Astrocyte of the hippocampus (primary cell): ENCODE measurements at regions not wholly inside any gene's neighbourhood (a gene's known extent, or its start where the extent isn't known, plus 50 kb on each side); places are given as distances from the start of the nearest gene placed in this dataset.

Experiments used
- DNase-seq: peaks from one replicate; pipeline ENCODE4 v3.0.0; 2011; ENCODE audit warnings: low read depth, low spot score

DNA sequence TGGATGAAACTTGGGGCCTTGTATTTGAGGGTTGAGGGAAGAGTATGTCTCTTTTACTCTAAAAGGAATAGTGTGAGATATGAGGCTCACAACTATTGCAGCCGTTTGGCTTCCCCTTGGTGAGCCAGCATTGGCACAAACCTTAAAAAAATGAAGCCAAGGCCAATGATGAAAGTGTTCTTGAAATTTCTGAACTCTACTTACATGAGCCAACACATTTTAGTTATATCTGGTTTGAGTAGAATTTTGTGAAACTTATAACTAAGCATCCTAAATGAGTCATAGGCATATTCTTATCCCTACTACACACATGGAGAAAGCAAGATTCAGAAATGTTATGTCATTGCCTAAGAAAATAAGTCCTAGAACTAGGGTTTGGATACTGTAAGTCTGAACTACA, 55.3 kb upstream of the ACSS3 start:
- DNase-seq, result no peak

DNA sequence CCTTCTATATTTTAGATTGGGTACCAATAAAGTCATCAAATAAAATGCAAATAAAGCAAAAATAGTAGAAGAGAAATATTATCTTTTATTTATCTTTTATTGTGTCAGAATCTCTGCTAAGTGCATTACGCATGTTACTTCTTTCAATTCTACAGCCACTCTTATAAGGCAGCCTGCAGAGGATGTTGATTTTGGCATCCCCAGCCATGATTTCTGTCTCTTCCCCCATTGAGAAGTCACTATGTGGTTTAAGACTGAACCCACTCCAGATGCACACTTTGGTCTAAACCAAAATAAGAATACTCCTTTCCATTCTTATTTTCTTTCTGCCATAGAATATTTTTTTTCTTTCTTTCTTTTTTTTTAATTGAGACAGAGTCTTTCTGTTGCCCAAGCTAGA, 56.0 kb upstream of the ACSS3 start:
- DNase-seq, result peak; percentile 31

- no peak for DNase-seq
Observed at GRCh38 chr12:81021131-81021748, 56.6 kb upstream of the ACSS3 start.

DNA sequence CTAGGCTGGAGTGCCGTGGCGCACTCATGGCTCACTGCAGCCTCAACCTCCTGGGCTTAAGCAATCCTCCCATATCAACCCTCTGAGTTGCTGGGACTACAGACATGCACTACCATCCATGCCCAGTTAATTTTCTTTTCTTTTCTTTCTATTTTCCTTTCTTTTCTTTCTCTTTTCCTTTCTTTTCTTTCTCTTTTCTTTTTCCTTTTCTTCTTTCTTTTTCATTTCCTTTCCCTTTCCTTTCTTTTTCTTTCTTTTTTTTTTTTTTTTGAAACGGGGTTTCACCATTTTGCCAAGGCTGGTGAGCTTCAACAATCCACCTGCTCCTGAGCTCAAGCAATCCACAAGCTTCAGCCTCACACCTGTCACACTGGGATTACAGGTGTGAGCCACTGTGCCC, 60.1 kb upstream of the ACSS3 start:
- no peak for DNase-seq

GRCh38 chr12:81015510-81015909, 62.4 kb upstream of the ACSS3 start:
- DNase-seq, result no peak

- DNase-seq, result no peak
Observed at GRCh38 chr12:81010641-81011040, 67.2 kb upstream of the ACSS3 start.

GRCh38 chr12:81005606-81006005, 67.9 kb upstream of the LIN7A start:
- no peak for DNase-seq

GRCh38 chr12:81000831-81001230, 63.1 kb upstream of the LIN7A start:
- DNase-seq, result no peak

DNA sequence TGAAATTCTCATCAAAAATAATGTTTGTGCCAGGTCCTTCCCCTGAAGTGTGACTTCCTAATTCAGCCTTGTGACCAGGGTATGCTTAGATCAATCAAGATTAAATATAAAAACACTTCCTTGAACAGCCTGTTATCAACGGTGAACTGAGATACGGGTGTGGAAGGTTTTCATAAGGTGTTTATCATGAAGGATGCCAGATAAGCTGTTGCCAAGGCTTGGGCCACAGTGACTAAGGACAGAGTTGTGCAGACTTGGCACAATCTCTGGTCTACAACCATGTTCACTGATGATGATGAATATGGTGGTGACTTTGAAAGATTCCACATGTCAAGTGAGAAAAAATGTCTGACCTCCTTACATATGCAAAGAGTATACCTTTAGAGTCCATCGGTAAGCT, 51.3 kb upstream of the LIN7A start:
- peak; percentile 48 for DNase-seq
